Esophagus muscularis mucosa (tissue), 4 donors: ENCODE measurements at regions not wholly inside any gene's neighbourhood (a gene's known extent, or its start where the extent isn't known, plus 50 kb on each side); places are given as distances from the start of the nearest gene placed in this dataset.

Source experiments
- EP300 ChIP-seq: sonication (generic); formaldehyde crosslinking; IDR thresholded peaks from one replicate; pipeline ENCODE4 v1.6.1; 2017; ENCODE audit warnings: antibody characterized with exemption
- POLR2A ChIP-seq: fragments of 450-650 bp; IDR thresholded peaks from one replicate; pipeline ENCODE4 v1.6.1; 2017; ENCODE audit warnings: antibody characterized with exemption, moderate library complexity, mild to moderate bottlenecking, low read depth
- TF ChIP-seq, protein P1 (sequence below), 3 experiments: fragments of 200-600 bp in 2 of 3; fragments of 450-650 bp in 1 of 3; sonication (generic) in 2 of 3; IDR thresholded peaks; one replicate each; pipeline ENCODE4 v1.5.1; 2017 to 2019; ENCODE audit warnings: antibody characterized with exemption in 3 of 3, mild to moderate bottlenecking in 2 of 3, moderate library complexity in 1 of 3

DNA sequence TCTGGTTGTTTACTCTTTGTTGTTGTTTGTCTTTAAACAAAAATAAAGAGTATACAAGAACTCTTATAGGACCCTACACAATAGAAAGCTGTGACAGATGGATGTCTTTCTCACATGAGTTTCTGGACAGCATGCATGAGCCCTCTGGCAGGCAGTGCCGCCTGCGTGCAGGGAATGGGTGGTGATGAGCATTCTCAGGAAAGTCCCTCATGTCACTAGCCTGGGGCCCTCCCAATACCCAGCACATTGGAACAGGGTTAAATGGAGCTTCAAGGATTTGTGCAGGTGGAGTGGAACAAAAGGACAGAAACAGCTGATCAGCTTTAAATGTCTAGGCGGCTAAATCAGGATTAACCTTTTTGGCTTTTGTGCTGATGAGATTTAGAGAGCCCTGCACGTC is 181.0 kb upstream of the CD180 start:
- TF ChIP-seq, protein P1, sequence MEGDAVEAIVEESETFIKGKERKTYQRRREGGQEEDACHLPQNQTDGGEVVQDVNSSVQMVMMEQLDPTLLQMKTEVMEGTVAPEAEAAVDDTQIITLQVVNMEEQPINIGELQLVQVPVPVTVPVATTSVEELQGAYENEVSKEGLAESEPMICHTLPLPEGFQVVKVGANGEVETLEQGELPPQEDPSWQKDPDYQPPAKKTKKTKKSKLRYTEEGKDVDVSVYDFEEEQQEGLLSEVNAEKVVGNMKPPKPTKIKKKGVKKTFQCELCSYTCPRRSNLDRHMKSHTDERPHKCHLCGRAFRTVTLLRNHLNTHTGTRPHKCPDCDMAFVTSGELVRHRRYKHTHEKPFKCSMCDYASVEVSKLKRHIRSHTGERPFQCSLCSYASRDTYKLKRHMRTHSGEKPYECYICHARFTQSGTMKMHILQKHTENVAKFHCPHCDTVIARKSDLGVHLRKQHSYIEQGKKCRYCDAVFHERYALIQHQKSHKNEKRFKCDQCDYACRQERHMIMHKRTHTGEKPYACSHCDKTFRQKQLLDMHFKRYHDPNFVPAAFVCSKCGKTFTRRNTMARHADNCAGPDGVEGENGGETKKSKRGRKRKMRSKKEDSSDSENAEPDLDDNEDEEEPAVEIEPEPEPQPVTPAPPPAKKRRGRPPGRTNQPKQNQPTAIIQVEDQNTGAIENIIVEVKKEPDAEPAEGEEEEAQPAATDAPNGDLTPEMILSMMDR (IDR thresholded peaks at IDR 0.05): no peak
- TF ChIP-seq EP300 (no peak), POLR2A (no peak)
